ENCODE measurements at regions not wholly inside any gene's neighbourhood (a gene's known extent, or its start where the extent isn't known, plus 50 kb on each side); places are given as distances from the start of the nearest gene placed in this dataset.

DNA sequence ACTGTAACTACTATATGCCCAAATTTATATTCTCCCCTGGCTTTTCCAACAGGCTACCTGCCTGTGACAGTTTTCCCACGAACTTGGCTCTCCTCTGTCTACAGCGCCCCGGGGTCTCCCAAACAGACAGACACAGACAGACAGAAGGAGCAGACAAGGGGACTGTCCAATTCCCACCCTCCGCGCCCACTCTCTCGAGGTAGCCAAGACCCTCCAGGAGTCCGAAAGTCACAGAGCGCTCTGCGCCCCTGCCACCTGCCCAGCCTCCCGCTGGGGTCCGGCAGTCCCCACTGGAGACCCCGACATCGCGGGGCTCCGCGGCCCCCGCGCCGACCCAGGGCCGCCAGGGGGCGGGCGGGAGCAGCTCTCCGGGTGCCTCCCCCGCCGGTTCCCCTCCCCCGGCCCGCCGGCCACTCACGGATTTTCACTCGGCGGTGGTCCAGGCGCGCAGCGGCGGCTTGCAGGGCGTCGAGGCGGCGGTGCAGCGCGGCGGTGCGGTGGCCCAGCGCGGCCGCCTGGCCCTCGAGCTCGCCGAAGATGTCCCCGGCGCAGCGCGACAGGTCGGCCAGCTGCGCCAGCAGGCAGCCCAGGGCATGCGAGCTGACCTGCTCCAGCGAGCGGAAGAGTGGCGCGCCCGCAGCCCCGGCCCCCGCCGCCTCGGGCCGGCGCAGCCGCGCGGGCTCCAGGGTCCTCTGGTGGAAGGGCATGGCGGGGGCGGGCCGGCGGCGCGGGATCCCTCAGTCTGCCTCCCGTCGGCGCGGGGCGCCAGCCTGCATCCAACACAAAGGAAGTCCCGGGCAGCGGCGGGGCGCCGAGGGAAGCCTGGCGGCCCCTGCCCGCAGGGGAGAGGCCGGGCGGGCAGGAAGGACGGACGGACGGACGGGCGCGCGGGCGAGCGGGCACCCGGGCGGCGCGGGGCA lies 81.3 kb upstream of the CCDC28A start (continued):
- TF ChIP-seq, protein P1, sequence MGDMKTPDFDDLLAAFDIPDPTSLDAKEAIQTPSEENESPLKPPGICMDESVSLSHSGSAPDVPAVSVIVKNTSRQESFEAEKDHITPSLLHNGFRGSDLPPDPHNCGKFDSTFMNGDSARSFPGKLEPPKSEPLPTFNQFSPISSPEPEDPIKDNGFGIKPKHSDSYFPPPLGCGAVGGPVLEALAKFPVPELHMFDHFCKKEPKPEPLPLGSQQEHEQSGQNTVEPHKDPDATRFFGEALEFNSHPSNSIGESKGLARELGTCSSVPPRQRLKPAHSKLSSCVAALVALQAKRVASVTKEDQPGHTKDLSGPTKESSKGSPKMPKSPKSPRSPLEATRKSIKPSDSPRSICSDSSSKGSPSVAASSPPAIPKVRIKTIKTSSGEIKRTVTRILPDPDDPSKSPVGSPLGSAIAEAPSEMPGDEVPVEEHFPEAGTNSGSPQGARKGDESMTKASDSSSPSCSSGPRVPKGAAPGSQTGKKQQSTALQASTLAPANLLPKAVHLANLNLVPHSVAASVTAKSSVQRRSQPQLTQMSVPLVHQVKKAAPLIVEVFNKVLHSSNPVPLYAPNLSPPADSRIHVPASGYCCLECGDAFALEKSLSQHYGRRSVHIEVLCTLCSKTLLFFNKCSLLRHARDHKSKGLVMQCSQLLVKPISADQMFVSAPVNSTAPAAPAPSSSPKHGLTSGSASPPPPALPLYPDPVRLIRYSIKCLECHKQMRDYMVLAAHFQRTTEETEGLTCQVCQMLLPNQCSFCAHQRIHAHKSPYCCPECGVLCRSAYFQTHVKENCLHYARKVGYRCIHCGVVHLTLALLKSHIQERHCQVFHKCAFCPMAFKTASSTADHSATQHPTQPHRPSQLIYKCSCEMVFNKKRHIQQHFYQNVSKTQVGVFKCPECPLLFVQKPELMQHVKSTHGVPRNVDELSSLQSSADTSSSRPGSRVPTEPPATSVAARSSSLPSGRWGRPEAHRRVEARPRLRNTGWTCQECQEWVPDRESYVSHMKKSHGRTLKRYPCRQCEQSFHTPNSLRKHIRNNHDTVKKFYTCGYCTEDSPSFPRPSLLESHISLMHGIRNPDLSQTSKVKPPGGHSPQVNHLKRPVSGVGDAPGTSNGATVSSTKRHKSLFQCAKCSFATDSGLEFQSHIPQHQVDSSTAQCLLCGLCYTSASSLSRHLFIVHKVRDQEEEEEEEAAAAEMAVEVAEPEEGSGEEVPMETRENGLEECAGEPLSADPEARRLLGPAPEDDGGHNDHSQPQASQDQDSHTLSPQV (IDR thresholded peaks at IDR 0.05): 0 out of 2 replicates have a peak, but pooled peaks have one; percentile 22

DNA sequence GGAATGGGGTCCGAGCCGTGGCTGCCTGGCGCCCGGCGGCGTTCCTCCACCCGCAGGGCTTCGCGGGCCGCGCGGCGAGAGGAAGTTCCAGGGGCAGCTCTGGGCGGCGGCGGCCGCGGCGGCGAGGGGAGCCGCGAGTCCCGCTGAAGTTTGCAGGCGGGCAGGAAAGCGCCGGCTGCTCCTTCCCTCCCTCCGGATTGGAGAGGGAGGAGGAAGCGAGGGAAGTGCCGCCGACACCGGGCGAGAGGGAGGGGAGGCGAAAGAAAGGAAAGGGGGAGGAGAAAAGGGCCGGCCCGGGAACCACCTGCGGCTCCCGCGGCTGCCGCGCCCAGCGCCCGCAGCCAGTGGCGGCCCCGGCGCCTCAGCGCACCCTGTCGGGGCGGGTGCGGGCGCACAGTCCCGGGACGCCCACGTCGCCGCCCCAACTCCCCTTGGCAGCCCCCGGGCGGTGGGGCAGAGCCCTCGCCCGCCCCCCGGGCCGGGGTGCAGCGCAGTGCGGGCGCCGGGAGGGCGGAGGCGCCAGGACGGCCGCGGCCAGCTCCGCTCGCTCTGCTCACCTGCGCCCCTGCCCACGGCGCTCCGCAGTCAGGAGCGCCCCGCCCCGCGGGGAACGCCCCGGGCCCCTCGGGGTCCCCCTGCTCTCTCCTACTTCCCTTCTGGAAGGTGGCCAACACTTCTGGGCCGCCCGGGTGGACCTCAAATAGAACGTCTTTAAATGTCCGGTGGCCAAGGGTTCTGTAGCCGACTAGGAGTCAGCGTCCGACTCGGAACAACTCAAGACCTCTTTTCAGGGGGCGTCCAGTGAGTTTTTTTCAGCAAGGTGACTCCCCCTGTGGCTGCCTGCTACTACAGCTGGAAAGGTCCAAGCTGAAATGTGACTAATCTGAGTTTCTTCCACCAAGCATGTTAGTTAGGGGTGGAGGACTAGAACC lies 80.3 kb upstream of the CCDC28A start:
- intact Hi-C loops (cut with micrococcal nuclease; ENCODE audit: unreplicated experiment): loop anchor here (1.0 to 2.0 kb wide), 2 partner anchors 80 to 101 kb away; partner anchors contain the start of gene CCDC28A
- in situ Hi-C loops (cut with MboI): no loop called here
- Histone ChIP-seq H3K9ac (ENCODE audit: control insufficient read depth, insufficient read depth, low read length) (peak overlapping the region; percentile 16; the same call in 1 of the 2 replicates), H3K27ac (ENCODE audit: control insufficient read depth, insufficient read depth) (no peak overlapping the region), H3K27me3 (replicated peaks in 1 of 2; ENCODE audit: control insufficient read depth in 2 of 2, insufficient read depth in 2 of 2, low read length in 1 of 2) (no peaks in the 10 kb centered on the region), H3K9me3 (replicated peaks; ENCODE audit: control insufficient read depth, insufficient read depth, low read length) (no peaks in the 10 kb centered on the region; the same call in 2 of the 3 replicates), H3K36me3 (ENCODE audit: control insufficient read depth in 2 of 2, insufficient read depth in 2 of 2, low read length in 1 of 2) (no peaks in the 10 kb centered on the region), H3K4me3 (peak overlapping the region; percentile 71), H3K4me2 (ENCODE audit: control insufficient read depth, insufficient read depth) (peak overlapping the region; percentile 79), H3K4me1 (ENCODE audit: control insufficient read depth, insufficient read depth, low read length) (no peaks in the 10 kb centered on the region), H4K20me1 (ENCODE audit: control insufficient read depth, insufficient read depth) (no peaks in the 10 kb centered on the region), H2AFZ (ENCODE audit: control insufficient read depth, low read depth, low read length) (peak overlapping the region; percentile 85), H3K79me2 (ENCODE audit: control insufficient read depth, insufficient read depth, low read length) (no peaks in the 10 kb centered on the region)
- POLR2A ChIA-PET: interaction anchor here (1.0 to 2.0 kb wide), 5 partner anchors 26 to 101 kb away, joined by 3 to 8 read pairs (median 5); no protein-coding TSS in a partner anchor
- CTCF ChIA-PET: interaction anchor here (0.6 to 7.2 kb wide), 15 partner anchors 17 to 172 kb away, joined by 3 to 89 read pairs (median 4); no protein-coding TSS in a partner anchor
- SMC1A ChIA-PET (ENCODE audit: uncharacterized antibody, unreplicated experiment): interaction anchor here (0.9 to 6.4 kb wide), 11 partner anchors 10 to 102 kb away, joined by 3 to 57 read pairs (median 5); no protein-coding TSS in a partner anchor
- no TSS peak for BruUV-seq (replicated peaks)
- FAIRE-seq (no peak), DNase-seq (ENCODE audit: low read depth, low spot score) (no peak), ATAC-seq (peak; percentile 67)
- WGBS (ENCODE audit: insufficient coverage, insufficient replicate concordance, low lambda C conversion rate, missing lambda C conversion rate): 3% methylated on average over 47 of the region's 92 CpGs
- RAD21 ChIA-PET (ENCODE audit: unreplicated experiment): interaction anchor here (0.5 to 4.9 kb wide), 9 partner anchors 9 to 153 kb away, joined by 3 to 40 read pairs (median 5); no protein-coding TSS in a partner anchor
- 0 out of 4 replicates have a peak, but pooled peaks of 1 of the 2 experiments have one; percentile 20 for TF ChIP-seq IKZF2 (IDR thresholded peaks at IDR 0.05)
- peak; percentile 93 for TF ChIP-seq GATAD2B (conservative IDR thresholded peaks at IDR 0.05; ENCODE audit: low read depth)
- TF ChIP-seq EGR1 (IDR thresholded peaks at IDR 0.05; ENCODE audit: borderline replicate concordance in 1 of 2, low read depth in 2 of 2, low read length in 2 of 2): peak in 1 of 2 experiments; percentile 56; a peak in 1 of 3 replicates
- peak; percentile 90 for TF ChIP-seq IKZF1 (conservative IDR thresholded peaks at IDR 0.05)
- peak; percentile 62; the same call in 1 of the 2 replicates for TF ChIP-seq SIN3A (IDR thresholded peaks at IDR 0.05; ENCODE audit: low read depth, low read length)
- TF ChIP-seq TCF12 (IDR thresholded peaks at IDR 0.05; ENCODE audit: low read depth, low read length): 0 out of 2 replicates have a peak, but pooled peaks have one; percentile 20
- peak; percentile 57 for TF ChIP-seq BACH1 (IDR thresholded peaks at IDR 0.05; ENCODE audit: borderline replicate concordance)
- no peak for TF ChIP-seq CBFB (IDR thresholded peaks at IDR 0.05; ENCODE audit: low read depth)
- no peak for TF ChIP-seq PML (IDR thresholded peaks at IDR 0.05; ENCODE audit: low read length)
- no peak for TF ChIP-seq MTA3 (IDR thresholded peaks at IDR 0.05; ENCODE audit: borderline replicate concordance, low read length)
- TF ChIP-seq, protein P2, sequence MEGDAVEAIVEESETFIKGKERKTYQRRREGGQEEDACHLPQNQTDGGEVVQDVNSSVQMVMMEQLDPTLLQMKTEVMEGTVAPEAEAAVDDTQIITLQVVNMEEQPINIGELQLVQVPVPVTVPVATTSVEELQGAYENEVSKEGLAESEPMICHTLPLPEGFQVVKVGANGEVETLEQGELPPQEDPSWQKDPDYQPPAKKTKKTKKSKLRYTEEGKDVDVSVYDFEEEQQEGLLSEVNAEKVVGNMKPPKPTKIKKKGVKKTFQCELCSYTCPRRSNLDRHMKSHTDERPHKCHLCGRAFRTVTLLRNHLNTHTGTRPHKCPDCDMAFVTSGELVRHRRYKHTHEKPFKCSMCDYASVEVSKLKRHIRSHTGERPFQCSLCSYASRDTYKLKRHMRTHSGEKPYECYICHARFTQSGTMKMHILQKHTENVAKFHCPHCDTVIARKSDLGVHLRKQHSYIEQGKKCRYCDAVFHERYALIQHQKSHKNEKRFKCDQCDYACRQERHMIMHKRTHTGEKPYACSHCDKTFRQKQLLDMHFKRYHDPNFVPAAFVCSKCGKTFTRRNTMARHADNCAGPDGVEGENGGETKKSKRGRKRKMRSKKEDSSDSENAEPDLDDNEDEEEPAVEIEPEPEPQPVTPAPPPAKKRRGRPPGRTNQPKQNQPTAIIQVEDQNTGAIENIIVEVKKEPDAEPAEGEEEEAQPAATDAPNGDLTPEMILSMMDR (IDR thresholded peaks at IDR 0.05 in 2 of 3, conservative IDR thresholded peaks at IDR 0.05 in 1 of 3; ENCODE audit: control insufficient read depth in 2 of 3, extremely low read depth in 1 of 3, insufficient read depth in 1 of 3, low read depth in 3 of 3, low read length in 3 of 3): peak in 2 of 3 experiments; percentile 11 to 17; a peak in 2 of 6 replicates

Data from GM12878 (cell line).